NCI-H526 (cell line): ENCODE measurements at regions not wholly inside any gene's neighbourhood (a gene's known extent, or its start where the extent isn't known, plus 50 kb on each side); places are given as distances from the start of the nearest gene placed in this dataset.

Experiments
- DNase-seq, 2 experiments: peaks; one replicate each; lab custom pipeline; 2025; lab: John Stamatoyannopoulos, UW

GRCh38 chr19:30784850-30785457, 412.8 kb downstream of the ZNF536 start:
- peak; percentile 57 to 75 for DNase-seq

GRCh38 chr19:30783936-30784335, 411.8 kb downstream of the ZNF536 start:
- DNase-seq, result no peak

- no peak for DNase-seq
Observed at GRCh38 chr19:30783212-30783611, 411.0 kb downstream of the ZNF536 start.

DNA sequence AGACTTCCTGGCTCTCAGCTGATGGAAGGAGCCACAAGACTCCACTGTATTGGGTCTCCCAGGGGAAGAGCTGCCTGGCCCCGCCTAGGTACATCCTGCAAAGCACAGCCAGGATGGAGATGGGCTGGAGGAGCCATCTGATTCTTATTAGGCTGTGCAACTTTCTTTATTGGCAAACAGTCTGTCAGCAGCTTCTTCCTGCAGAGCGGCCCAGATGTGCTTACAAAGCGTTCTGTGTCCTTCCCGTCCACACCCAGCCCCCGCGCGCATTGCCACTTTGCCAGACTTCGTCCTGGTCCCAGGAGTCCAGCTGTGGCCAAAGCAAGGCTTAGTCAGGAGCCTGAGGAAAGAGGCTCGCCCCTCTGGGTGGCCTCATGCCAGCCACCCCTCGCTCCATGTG, 409.3 kb downstream of the ZNF536 start:
- DNase-seq, result no peak

DNA sequence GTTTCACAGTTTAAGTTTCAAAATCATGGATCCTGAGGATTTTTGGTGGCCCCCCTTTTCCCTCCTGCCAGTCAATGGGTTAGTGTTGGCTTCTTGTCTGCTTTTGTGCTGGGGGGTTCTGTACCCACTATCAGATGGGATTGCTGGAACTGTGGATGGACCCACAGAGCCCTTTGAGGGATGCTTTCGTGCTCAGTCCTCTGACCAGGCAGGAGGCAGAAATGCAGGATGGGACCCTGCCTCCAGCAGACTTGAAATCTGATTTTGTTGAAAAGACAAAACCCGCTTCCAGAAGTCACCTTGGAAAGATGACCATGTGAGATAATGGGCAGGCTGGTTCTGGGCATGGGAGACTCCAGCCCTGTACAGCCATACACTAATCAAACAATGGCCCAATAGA, 408.9 kb downstream of the ZNF536 start:
- DNase-seq, result no peak

GRCh38 chr19:30780456-30780855, 408.3 kb downstream of the ZNF536 start:
- no peak for DNase-seq

- no peak for DNase-seq
Observed at GRCh38 chr19:30780032-30780431, 407.8 kb downstream of the ZNF536 start.

DNA sequence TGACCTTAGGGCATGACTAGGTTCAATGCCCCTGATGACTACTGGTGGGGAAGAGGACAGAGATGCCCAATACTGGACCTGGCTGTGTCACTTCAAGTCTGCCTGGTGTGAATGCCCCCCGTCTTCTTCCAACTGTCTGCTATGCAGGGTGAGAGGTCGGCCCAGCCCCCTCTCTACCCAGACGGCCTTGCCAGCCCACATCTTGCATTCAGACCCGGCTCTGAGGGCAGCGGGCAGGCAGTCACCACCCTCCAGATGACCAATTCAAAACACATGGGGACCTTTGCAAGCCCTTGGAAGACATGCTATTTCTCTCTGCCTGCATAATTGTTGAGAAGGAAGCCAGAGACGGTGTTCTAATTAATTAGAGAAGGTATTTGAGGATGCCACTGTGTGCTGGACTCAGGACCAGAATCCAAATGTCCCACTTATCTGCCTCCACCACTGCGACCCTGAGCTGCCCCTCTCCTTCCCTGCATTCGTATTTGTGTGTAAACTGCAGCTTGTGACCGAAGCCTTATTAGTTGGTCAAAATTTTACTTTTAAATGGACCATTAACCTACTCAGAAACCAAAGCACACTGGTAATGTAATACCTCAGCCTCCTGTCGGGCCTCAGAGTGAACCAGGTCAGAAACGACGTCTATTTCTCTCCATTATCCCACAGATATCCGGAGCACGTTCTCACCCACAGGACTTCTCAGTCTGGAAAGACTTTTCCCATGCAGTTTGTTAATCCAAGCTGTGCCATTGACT, 407.0 kb downstream of the ZNF536 start:
- DNase-seq, result no peak

GRCh38 chr19:30778061-30778460, 405.9 kb downstream of the ZNF536 start:
- DNase-seq, result no peak

DNA sequence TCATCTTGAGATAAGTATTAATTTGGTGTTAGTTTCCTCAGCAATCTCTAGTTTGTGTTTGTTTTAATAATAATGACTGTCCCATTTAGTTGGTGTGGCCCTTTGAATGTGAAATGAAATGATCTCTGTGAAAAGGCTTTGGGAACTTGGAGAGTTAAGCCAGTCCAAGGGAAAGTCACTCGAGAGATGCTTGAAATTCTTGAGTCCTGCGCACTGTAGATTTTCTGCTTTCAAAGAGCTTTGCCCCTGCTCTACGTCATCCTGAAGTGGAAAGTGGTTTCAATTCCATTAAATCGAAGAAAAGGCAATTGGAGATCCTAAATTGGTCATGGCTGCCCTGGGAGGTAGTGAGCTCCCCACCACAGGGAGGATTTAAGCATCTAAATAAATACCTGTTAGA, 403.8 kb downstream of the ZNF536 start:
- DNase-seq, result no peak

DNA sequence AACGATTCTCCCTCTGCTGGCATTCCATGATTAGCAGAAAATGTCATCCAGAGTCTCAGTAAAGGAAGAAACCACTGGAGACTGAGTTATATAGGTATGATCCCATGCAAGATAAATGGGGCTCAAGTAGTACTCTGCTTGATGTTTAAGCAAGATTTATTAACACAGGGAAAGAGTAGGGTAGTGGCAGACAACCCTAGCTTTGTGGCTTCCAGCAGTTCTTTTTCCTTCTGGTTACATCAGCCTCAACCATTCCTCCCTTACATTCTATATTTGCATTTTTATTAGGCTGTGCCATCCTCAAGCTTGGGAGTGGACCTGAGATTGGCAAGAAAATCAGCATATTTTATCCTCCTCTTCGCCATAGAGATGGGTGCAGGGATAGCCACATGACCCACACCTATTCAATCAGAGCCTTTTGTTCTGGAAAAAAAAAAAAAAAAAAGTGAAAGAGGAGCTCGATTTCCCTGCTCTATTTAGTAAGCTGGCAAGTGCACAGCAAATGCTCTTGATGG, 402.1 kb downstream of the ZNF536 start:
- peak; percentile 2 to 23 for DNase-seq

DNA sequence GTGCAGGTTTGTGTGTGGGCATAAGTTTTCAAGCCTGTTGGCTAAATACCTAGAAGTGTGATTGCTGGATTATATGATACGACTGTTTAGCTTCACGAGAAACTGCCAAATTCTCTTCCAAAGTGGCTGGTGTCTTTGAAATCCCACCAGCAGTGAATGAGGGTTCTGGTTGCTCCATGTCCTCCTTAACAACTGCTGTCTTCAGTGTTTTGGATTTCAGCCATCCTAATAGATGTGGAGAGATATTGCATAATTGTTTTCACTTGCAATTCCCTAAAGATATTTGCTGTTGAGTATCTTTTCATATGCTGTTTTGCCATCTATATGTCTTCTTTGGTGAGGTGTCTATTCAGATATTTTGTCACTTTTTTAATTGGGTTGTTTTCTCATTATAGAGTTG, 390.5 kb downstream of the ZNF536 start:
- no peak for DNase-seq

DNA sequence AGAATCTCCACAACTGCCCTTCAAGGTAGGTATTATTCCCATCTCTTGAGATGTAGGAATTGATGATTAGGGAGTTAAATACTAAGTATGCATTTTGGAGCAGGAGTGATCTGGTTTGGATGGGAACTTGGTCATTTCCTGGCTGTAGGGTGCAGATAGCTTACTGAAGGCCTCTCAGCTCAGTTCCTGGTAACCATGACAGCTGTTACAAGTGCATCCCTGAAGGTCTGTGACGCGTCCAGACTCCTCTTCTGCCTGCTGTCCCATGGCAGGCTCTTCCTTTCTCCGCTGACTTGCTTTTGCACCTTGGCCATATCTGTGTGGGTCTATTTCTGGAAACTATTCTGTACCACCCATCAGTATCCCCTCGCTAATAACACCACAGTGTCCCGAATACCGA, 387.8 kb downstream of the ZNF536 start:
- no peak for DNase-seq

DNA sequence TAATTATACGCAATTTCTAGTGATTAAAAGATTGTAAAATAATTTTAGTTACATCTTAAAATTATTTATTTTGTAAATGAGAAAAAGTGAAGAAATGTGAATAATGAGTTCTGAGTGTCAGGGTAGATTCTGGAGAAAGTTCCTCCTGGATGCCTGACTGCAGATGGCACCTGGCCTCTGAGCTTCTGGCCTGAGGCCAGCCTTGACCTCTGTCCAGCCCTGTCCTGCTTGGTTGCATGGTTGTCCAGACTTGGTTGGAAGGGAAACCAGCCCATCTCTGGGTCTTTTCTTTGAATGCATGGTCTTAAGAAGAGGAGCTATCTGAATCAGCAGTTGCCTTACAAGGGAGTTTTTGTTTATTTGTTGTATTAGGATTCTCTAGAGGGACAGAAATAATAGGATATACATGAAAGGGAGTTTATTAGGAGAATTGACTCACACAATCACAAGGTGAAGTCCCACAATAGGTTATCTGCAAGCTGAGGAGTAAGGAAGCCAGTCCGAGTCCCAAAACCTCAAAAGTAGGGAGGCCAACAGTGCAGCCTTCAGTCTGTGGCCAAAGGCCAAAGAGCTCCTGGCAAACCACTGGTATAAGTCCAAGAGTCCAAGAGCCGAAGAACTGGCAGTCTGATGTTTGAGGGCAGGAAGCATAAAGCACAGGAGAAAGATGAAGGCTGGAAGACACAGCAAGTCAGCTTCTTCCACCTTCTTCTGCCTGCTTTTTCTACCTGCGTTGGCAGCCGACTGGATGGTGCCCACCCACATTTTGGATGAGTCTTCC, 385.8 kb downstream of the ZNF536 start:
- DNase-seq, result no peak

- no peak for DNase-seq
Observed at GRCh38 chr19:30757104-30757836, 385.1 kb downstream of the ZNF536 start.

DNA sequence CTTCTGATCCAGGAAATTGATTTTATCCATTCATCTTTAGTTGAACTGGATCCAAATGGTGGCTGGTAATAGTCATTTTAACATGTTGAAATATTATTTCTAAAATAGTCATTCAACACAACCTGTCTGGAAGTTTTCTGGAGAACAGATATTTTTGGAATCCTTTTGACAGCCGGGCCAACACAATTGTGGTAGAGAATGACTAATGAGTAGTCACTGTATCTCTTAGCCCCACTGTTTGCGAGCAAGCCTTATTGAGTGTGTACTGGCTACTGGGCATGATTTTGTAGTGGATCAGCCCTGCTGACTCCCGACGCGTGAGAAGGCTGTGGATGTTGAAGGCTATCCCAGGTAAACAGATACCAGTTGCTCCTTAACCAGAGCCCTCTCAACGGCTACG, 383.4 kb downstream of the ZNF536 start:
- DNase-seq, result no peak

DNA sequence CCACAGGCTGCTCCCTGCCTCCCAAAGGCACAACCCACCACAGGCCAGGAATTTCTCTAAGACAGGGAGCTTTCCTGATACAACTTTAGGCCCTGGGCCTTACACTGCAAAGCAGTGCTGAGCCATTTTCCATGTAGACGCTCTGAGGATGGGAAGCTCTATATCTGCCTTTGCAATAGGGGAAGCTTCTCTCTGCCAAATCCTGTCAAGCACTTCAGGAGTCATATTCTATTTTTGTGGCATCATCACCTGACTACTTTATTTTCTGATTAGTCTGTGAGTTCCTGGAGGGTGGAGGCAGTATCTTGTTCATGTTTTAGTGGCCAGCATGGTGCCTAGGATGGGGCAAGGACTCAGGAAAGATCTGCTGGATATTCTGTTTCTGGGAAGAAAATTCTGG, 382.0 kb downstream of the ZNF536 start:
- no peak for DNase-seq

DNA sequence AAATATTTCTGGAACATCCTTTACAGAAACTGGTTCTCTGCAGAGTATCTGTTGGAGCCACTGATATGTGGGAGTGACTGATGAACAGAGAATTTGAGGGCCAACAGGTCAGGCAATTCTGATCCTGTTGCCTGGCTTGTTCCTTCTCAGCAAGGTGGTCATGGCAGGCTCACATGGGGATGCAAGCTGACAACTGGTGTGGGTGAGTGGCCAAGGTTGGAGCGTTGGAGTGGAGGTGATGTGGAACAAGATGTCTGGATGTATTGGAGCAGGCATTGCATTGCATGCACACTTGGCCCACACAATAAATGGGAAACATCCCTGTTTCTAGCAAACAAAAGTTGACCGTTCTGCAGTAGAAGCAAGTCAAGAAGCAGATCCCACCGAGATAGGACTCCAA, 380.7 kb downstream of the ZNF536 start:
- DNase-seq, result no peak

DNA sequence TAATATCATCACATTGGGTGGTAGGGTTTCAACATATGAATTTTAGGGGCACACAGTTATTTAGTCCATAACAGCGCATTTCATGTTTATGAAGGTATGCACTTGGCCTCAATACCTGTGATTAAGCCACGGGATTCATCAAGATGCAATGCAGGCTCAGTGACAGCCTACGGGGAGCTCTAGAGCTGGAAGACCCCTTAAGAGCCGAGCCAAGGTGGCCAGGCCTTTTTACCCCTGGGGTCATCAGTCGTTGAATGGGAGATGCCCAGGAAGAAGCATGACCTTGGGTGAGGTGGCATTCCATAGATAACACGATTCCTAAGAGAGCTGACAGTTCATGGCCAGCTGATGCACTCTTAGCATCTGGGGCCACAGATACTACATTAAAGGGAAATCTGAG, 380.0 kb downstream of the ZNF536 start:
- no peak for DNase-seq

GRCh38 chr19:30745476-30745985, 373.3 kb downstream of the ZNF536 start:
- DNase-seq, result no peak

DNA sequence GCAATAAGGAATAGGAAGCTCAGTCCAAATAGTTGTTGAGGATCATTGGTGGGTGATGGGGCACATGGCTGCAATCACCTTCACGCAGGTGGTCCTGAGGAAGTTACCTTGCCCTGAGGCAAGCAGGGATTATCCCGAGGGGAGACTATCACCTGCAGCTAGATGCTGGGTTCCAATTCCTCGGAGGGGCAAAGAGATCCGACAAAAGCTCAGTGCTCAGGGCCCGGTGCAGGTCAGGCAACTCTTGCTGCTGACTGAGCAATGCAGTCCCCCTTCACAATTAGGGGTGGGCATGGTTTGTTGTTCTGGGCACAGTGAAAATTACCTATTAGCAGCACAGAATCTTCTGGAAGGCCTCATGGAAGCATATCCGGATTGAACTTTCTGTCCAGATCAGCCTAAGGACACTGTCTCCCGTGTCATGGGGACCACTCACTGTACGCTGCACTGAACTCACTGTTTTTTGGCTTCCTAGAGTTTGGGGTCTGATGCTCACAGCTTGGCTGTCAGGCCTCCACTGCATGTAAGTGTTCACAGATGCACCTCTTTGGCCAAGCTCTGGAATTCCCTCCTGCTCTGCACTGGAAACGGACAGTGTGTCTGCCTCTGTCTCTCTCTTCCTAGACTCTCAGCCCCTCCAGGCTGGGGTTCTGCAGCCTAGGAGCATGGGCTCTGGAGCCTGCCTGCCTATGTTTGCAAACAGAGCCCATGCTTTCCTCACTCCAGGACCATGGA, 372.7 kb downstream of the ZNF536 start:
- DNase-seq, result no peak
